ENCODE measurements at regions not wholly inside any gene's neighbourhood (a gene's known extent, or its start where the extent isn't known, plus 50 kb on each side); places are given as distances from the start of the nearest gene placed in this dataset.

DNA sequence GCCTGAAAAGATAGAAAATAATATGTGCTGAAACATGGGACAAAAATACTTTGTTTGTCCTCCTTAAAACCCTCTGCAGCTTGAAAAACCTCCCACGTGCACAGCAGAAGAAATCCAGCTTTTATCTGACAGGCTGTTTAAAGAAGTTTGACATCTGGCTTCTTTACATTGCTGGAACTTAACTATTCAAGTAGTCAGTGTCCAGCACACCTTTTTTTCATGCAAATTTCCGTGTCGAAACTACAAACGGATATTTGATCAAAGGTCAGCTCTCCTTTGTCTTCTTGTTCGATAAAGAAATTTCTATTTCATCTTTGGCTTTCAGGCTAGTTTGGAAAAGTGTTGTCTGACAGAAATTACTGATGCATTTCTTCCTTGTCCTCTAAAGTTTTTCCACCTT, 66.8 kb upstream of the KBTBD8 start:
- intact Hi-C loops (cut with micrococcal nuclease; ENCODE audit: unreplicated experiment): loop anchor here (10.0 kb wide), 1 partner anchor 566 kb away; no protein-coding TSS in a partner anchor
- ChIA-PET CTCF (no interaction called here), POLR2A (ENCODE audit: low non-redundant PET) (interaction anchor here (0.7 kb wide), 1 partner anchor 295 kb away, joined by 3 read pairs; no protein-coding TSS in a partner anchor)
- no peaks in the 10 kb centered on the region for H3K4me1 ChIP-seq (ENCODE audit: insufficient read depth, low read length, poor library complexity, severe bottlenecking)
- peaks cover 27% of the 10 kb centered on the region for H3K27me3 ChIP-seq (replicated peaks; ENCODE audit: insufficient read depth, low read depth, low read length, poor library complexity)
- no peak overlapping the region for H3K27ac ChIP-seq (ENCODE audit: low read depth, low read length, poor library complexity, severe bottlenecking)
- no peak for TF ChIP-seq CTCF (conservative IDR thresholded peaks at IDR 0.05; ENCODE audit: low read depth, low read length)
- TF ChIP-seq EZH2 (IDR thresholded peaks at IDR 0.05; ENCODE audit: borderline replicate concordance, low read depth, low read length, poor library complexity, severe bottlenecking): no peak
- no TSS peak for BruUV-seq (replicated peaks)
- no peak overlapping the region for H3K4me3 ChIP-seq (ENCODE audit: low read depth, low read length, poor library complexity, severe bottlenecking)
- H3K36me3 ChIP-seq (ENCODE audit: insufficient read depth, low read length, poor library complexity, severe bottlenecking): no peaks in the 10 kb centered on the region
- DNase-seq (ENCODE audit: low spot score): no peak
- no peaks in the 10 kb centered on the region for H3K9me3 ChIP-seq (ENCODE audit: low read depth, low read length, poor library complexity, severe bottlenecking)

DNA sequence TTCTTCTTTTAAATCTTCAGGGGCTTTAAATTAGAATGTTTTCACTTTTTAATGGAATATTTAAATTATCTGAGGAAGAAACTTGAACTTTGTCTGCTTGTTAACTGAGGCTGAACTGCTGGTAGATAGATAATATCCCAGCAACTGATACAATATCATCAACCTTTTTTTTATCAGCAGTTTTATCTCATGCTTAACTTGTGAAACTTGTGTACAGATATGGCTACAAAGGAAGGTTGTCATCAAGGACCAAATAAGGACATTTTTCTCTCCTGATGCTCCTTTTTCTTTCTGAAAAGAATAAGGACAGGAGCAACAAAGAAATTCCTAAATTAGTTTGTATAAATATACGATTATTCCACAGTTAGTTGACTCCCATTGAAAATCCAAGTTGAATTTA, 66.4 kb upstream of the KBTBD8 start:
- intact Hi-C loops (cut with micrococcal nuclease; ENCODE audit: unreplicated experiment): loop anchor here (10.0 kb wide), 1 partner anchor 567 kb away; no protein-coding TSS in a partner anchor
- no peaks in the 10 kb centered on the region for H3K9me3 ChIP-seq (ENCODE audit: low read depth, low read length, poor library complexity, severe bottlenecking)
- no peak overlapping the region for H3K4me3 ChIP-seq (ENCODE audit: low read depth, low read length, poor library complexity, severe bottlenecking)
- DNase-seq (ENCODE audit: low spot score): no peak
- BruUV-seq (replicated peaks): no TSS peak
- no peak overlapping the region for H3K27ac ChIP-seq (ENCODE audit: low read depth, low read length, poor library complexity, severe bottlenecking)
- TF ChIP-seq EZH2 (IDR thresholded peaks at IDR 0.05; ENCODE audit: borderline replicate concordance, low read depth, low read length, poor library complexity, severe bottlenecking) (no peak), CTCF (conservative IDR thresholded peaks at IDR 0.05; ENCODE audit: low read depth, low read length) (no peak)
- no peaks in the 10 kb centered on the region for H3K36me3 ChIP-seq (ENCODE audit: insufficient read depth, low read length, poor library complexity, severe bottlenecking)
- peaks cover 27% of the 10 kb centered on the region for H3K27me3 ChIP-seq (replicated peaks; ENCODE audit: insufficient read depth, low read depth, low read length, poor library complexity)
- H3K4me1 ChIP-seq (ENCODE audit: insufficient read depth, low read length, poor library complexity, severe bottlenecking): no peaks in the 10 kb centered on the region
- ChIA-PET POLR2A (ENCODE audit: low non-redundant PET) (no interaction called here), CTCF (no interaction called here)

GRCh38 chr3:66933233-66933632, 64.9 kb upstream of the KBTBD8 start:
- Histone ChIP-seq H3K9me3 (ENCODE audit: low read depth, low read length, poor library complexity, severe bottlenecking) (no peaks in the 10 kb centered on the region), H3K4me1 (ENCODE audit: insufficient read depth, low read length, poor library complexity, severe bottlenecking) (no peaks in the 10 kb centered on the region), H3K27ac (ENCODE audit: low read depth, low read length, poor library complexity, severe bottlenecking) (no peak overlapping the region), H3K4me3 (ENCODE audit: low read depth, low read length, poor library complexity, severe bottlenecking) (no peak overlapping the region), H3K36me3 (ENCODE audit: insufficient read depth, low read length, poor library complexity, severe bottlenecking) (no peaks in the 10 kb centered on the region), H3K27me3 (replicated peaks; ENCODE audit: insufficient read depth, low read depth, low read length, poor library complexity) (peaks cover 20% of the 10 kb centered on the region)
- TF ChIP-seq CTCF (conservative IDR thresholded peaks at IDR 0.05; ENCODE audit: low read depth, low read length) (no peak), EZH2 (IDR thresholded peaks at IDR 0.05; ENCODE audit: borderline replicate concordance, low read depth, low read length, poor library complexity, severe bottlenecking) (no peak)
- no TSS peak for BruUV-seq (replicated peaks)
- intact Hi-C loops (cut with micrococcal nuclease; ENCODE audit: unreplicated experiment): loop anchor here (10.0 kb wide), 1 partner anchor 568 kb away; no protein-coding TSS in a partner anchor
- DNase-seq (ENCODE audit: low spot score): no peak
- ChIA-PET POLR2A (ENCODE audit: low non-redundant PET) (no interaction called here), CTCF (no interaction called here)
